ENCODE measurements at regions not wholly inside any gene's neighbourhood (a gene's known extent, or its start where the extent isn't known, plus 50 kb on each side); places are given as distances from the start of the nearest gene placed in this dataset.

DNA sequence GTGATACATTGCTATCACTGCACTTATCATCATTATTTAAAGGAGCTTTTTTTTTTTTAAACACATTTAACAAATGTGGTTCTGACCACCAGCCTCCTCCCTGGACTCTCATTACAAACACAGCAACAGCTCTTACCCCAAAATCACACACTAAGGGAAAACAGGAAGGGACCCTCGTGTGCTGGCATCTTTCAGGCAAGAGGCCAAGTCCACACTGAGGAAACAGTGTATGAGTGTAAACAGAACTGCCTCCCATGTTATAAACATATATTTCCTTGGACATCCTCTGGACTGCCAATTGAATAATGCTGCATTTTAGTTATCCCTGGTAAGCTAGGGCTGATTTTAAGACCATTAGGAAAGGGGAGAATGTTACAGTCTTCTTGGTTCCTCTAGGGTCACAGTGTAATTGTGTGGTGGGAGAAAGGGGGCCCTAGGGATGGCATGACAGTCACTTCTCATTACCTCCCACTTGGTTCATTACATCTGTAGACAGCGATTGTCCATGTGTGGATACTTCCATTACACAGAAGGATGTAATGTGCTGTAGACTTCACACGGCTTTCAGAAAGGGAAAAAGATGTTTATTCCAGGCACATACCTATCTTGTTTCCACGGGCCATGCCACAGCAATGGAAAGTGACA, 244.6 kb upstream of the TET2 start:
- no peaks in the 10 kb centered on the region for H3K27me3 ChIP-seq (ENCODE audit: insufficient read depth, poor library complexity, severe bottlenecking)
- H3K27ac ChIP-seq (ENCODE audit: poor library complexity, severe bottlenecking): no peak overlapping the region
- H3K4me3 ChIP-seq (ENCODE audit: severe bottlenecking): no peak overlapping the region
- DNase-seq (ENCODE audit: low spot score) (no peak), ATAC-seq (ENCODE audit: low read depth) (no peak)
- H3K4me1 ChIP-seq (ENCODE audit: insufficient read depth, poor library complexity, severe bottlenecking): no peaks in the 10 kb centered on the region
- no peaks in the 10 kb centered on the region for H3K9me3 ChIP-seq (ENCODE audit: severe bottlenecking)
- H3K36me3 ChIP-seq (ENCODE audit: low read depth): no peaks in the 10 kb centered on the region
- TF ChIP-seq, protein P1, sequence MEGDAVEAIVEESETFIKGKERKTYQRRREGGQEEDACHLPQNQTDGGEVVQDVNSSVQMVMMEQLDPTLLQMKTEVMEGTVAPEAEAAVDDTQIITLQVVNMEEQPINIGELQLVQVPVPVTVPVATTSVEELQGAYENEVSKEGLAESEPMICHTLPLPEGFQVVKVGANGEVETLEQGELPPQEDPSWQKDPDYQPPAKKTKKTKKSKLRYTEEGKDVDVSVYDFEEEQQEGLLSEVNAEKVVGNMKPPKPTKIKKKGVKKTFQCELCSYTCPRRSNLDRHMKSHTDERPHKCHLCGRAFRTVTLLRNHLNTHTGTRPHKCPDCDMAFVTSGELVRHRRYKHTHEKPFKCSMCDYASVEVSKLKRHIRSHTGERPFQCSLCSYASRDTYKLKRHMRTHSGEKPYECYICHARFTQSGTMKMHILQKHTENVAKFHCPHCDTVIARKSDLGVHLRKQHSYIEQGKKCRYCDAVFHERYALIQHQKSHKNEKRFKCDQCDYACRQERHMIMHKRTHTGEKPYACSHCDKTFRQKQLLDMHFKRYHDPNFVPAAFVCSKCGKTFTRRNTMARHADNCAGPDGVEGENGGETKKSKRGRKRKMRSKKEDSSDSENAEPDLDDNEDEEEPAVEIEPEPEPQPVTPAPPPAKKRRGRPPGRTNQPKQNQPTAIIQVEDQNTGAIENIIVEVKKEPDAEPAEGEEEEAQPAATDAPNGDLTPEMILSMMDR (IDR thresholded peaks at IDR 0.05; ENCODE audit: poor library complexity, severe bottlenecking): no peak

GRCh38 chr4:104905065-104905464, 241.6 kb upstream of the TET2 start:
- TF ChIP-seq, protein P1 (IDR thresholded peaks at IDR 0.05; ENCODE audit: poor library complexity, severe bottlenecking): no peak
- Histone ChIP-seq H3K27me3 (ENCODE audit: insufficient read depth, poor library complexity, severe bottlenecking) (no peaks in the 10 kb centered on the region), H3K27ac (ENCODE audit: poor library complexity, severe bottlenecking) (no peak overlapping the region), H3K4me3 (ENCODE audit: severe bottlenecking) (no peak overlapping the region), H3K9me3 (ENCODE audit: severe bottlenecking) (no peaks in the 10 kb centered on the region), H3K4me1 (ENCODE audit: insufficient read depth, poor library complexity, severe bottlenecking) (peaks cover 3% of the 10 kb centered on the region), H3K36me3 (ENCODE audit: low read depth) (no peaks in the 10 kb centered on the region)
- DNase-seq (ENCODE audit: low spot score) (no peak), ATAC-seq (ENCODE audit: low read depth) (no peak)

DNA sequence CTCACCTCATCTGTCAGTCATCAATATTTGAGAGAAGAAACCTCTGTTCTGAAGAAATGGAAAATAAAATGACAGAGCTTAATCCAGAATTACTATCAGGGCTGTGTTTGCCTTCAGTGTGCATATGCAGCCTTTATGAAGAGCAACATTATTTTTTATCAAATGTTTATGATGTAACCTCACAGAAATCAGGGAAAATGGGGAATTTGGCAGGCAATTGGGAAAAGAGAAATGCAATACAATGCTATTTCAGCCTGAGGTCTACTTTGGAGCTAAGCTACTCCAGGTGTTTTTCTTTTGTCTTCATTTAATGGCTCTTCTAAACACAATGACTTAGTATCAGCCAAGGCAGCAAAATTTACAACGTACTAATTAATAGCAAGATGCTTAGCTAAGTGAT, 241.1 kb upstream of the TET2 start:
- Histone ChIP-seq H3K4me3 (ENCODE audit: severe bottlenecking) (no peak overlapping the region), H3K4me1 (ENCODE audit: insufficient read depth, poor library complexity, severe bottlenecking) (peaks cover 3% of the 10 kb centered on the region), H3K27me3 (ENCODE audit: insufficient read depth, poor library complexity, severe bottlenecking) (no peaks in the 10 kb centered on the region), H3K27ac (ENCODE audit: poor library complexity, severe bottlenecking) (no peak overlapping the region), H3K36me3 (ENCODE audit: low read depth) (no peaks in the 10 kb centered on the region), H3K9me3 (ENCODE audit: severe bottlenecking) (no peaks in the 10 kb centered on the region)
- TF ChIP-seq, protein P1 (IDR thresholded peaks at IDR 0.05; ENCODE audit: poor library complexity, severe bottlenecking): no peak
- ATAC-seq (ENCODE audit: low read depth) (no peak), DNase-seq (ENCODE audit: low spot score) (no peak)

- TF ChIP-seq, protein P1 (IDR thresholded peaks at IDR 0.05; ENCODE audit: poor library complexity, severe bottlenecking): no peak
- ATAC-seq (ENCODE audit: low read depth) (no peak), DNase-seq (ENCODE audit: low spot score) (no peak)
- peaks cover 3% of the 10 kb centered on the region for H3K4me1 ChIP-seq (ENCODE audit: insufficient read depth, poor library complexity, severe bottlenecking)
- H3K4me3 ChIP-seq (ENCODE audit: severe bottlenecking): no peak overlapping the region
- no peak overlapping the region for H3K27ac ChIP-seq (ENCODE audit: poor library complexity, severe bottlenecking)
- H3K36me3 ChIP-seq (ENCODE audit: low read depth): no peaks in the 10 kb centered on the region
- no peaks in the 10 kb centered on the region for H3K9me3 ChIP-seq (ENCODE audit: severe bottlenecking)
- no peaks in the 10 kb centered on the region for H3K27me3 ChIP-seq (ENCODE audit: insufficient read depth, poor library complexity, severe bottlenecking)
These were observed 240.4 kb upstream of the TET2 start for GRCh38 chr4:104906276-104906675.

DNA sequence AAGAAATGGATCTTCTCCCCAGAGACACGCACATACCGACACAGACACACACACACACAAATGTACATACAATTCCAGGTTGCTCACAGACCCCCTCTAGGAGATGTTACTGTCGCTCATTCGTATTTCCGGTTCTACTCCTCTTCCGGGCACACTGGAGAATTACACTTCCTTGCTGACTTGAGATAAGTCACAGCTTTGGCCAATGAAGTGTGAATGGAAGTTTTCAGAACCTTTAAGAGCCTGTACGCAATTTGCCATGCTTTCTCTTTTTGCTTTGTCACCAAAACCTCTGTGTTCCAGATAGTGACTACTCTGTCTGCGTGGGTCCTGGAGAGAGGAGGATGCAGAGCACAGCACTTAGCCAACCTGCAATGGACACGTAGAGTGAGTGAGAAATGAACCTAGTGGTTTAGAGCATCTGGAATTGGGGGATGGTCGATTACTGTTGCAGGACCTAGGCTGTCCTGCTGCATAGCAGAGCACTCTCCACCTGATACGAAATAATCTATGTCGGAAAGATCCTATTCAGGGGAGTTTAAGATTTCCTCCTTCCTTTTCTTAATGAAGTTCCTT, 239.5 kb upstream of the TET2 start:
- Histone ChIP-seq H3K27ac (ENCODE audit: poor library complexity, severe bottlenecking) (no peak overlapping the region), H3K4me1 (ENCODE audit: insufficient read depth, poor library complexity, severe bottlenecking) (peaks cover 3% of the 10 kb centered on the region), H3K4me3 (ENCODE audit: severe bottlenecking) (no peak overlapping the region), H3K9me3 (ENCODE audit: severe bottlenecking) (no peaks in the 10 kb centered on the region), H3K36me3 (ENCODE audit: low read depth) (no peaks in the 10 kb centered on the region), H3K27me3 (ENCODE audit: insufficient read depth, poor library complexity, severe bottlenecking) (no peaks in the 10 kb centered on the region)
- DNase-seq (ENCODE audit: low spot score) (no peak), ATAC-seq (ENCODE audit: low read depth) (no peak)
- TF ChIP-seq, protein P1 (IDR thresholded peaks at IDR 0.05; ENCODE audit: poor library complexity, severe bottlenecking): no peak
